PC-9 (cell line): ENCODE measurements at regions not wholly inside any gene's neighbourhood (a gene's known extent, or its start where the extent isn't known, plus 50 kb on each side); places are given as distances from the start of the nearest gene placed in this dataset.

Source experiments
- BruUV-seq: library from RNA; stranded (reverse); fragments of 400-500 nt; replicated peaks from 2 replicates; lab custom pipeline; 2021; lab: Mats Ljungman, UMichigan
- CTCF ChIA-PET: fragments of 300-600 bp; sonication (Branson Sonifier 250); formaldehyde crosslinking; loops from one replicate; lab custom pipeline; 2022; ENCODE audit warnings: antibody characterized with exemption; lab: Charles Lee
- POLR2A ChIA-PET: fragments of 300-600 bp; sonication (Branson Sonifier 250); formaldehyde crosslinking; loops from one replicate; lab custom pipeline; 2022; ENCODE audit warnings: antibody characterized with exemption; ENCODE audit not compliant: unreplicated experiment; lab: Charles Lee
- DNase-seq, 2 experiments: peaks; one replicate each; pipeline versions ENCODE4 v3.0.0 to v3.0.0-alpha.2; 2015 to 2022; ENCODE audit warnings: mixed read lengths in 1 of 2
- H2AFZ ChIP-seq: fragments of 200-600 bp; sonication (generic); 2 replicates; pipeline ENCODE4 v1.8.1; 2017; ENCODE audit warnings: antibody characterized with exemption
- H3F3A ChIP-seq: fragments of 200-600 bp; sonication (generic); 2 replicates; pipeline ENCODE4 v1.8.1; 2017; ENCODE audit warnings: antibody characterized with exemption, mild to moderate bottlenecking, low read depth; ENCODE audit not compliant: insufficient read depth
- H3K27ac ChIP-seq: fragments of 200-600 bp; sonication (generic); 2 replicates; pipeline ENCODE4 v1.6.1; 2016; ENCODE audit warnings: mixed run types
- H3K27me3 ChIP-seq: fragments of 200-600 bp; sonication (generic); 2 replicates; pipeline ENCODE4 v1.6.1; 2016; ENCODE audit warnings: low read depth, mixed run types; ENCODE audit not compliant: insufficient read depth
- H3K36me3 ChIP-seq: fragments of 200-600 bp; sonication (generic); 2 replicates; pipeline ENCODE4 v1.6.1; 2016; ENCODE audit warnings: low read depth, mixed run types
- H3K4me1 ChIP-seq: fragments of 200-600 bp; sonication (generic); replicated peaks from 2 replicates; pipeline ENCODE4 v1.6.1; 2016; ENCODE audit warnings: mixed run types; ENCODE audit not compliant: insufficient read depth
- H3K4me2 ChIP-seq: fragments of 200-600 bp; sonication (generic); 2 replicates; pipeline ENCODE4 v1.6.1; 2017; ENCODE audit warnings: mixed run types
- H3K4me3 ChIP-seq: fragments of 200-600 bp; sonication (generic); 2 replicates; pipeline ENCODE4 v1.6.1; 2016; ENCODE audit warnings: mixed run types
- H3K79me2 ChIP-seq: fragments of 200-600 bp; sonication (generic); 2 replicates; pipeline ENCODE4 v1.6.1; 2017; ENCODE audit warnings: low read depth, mixed run types
- H3K9me2 ChIP-seq: fragments of 200-600 bp; sonication (generic); 2 replicates; pipeline ENCODE4 v1.8.1; 2017; ENCODE audit warnings: mild to moderate bottlenecking; ENCODE audit not compliant: insufficient read depth
- H3K9me3 ChIP-seq: fragments of 200-600 bp; sonication (generic); 2 replicates; pipeline ENCODE4 v1.8.1; 2016; ENCODE audit warnings: low read depth; ENCODE audit not compliant: insufficient read depth
- H4K20me1 ChIP-seq: fragments of 200-600 bp; sonication (generic); 2 replicates; pipeline ENCODE4 v1.8.1; 2017; ENCODE audit not compliant: insufficient read depth
- CTCF ChIP-seq: fragments of 200-600 bp; sonication (generic); conservative IDR thresholded peaks from 2 replicates; pipeline ENCODE4 v1.6.1; 2017; ENCODE audit warnings: mixed run types, antibody characterized with exemption, mild to moderate bottlenecking, moderate library complexity
- EZH2 ChIP-seq: fragments of 200-600 bp; sonication (generic); IDR thresholded peaks from 2 replicates; pipeline ENCODE4 v1.8.0; 2017; ENCODE audit warnings: antibody characterized with exemption, low read depth
- intact Hi-C: fragments of 100-400 bp; cut with micrococcal nuclease; formaldehyde crosslinking; loops from one replicate; pipeline ENCODE4 v1.10.0; 2022; ENCODE audit not compliant: unreplicated experiment

GRCh38 chr15:95457520-95457919 is 873.0 kb upstream of the NR2F2 start:
- no peaks in the 10 kb centered on the region for H3K27me3 ChIP-seq
- CTCF ChIA-PET: no interaction called here
- POLR2A ChIA-PET: no interaction called here
- no peaks in the 10 kb centered on the region for H4K20me1 ChIP-seq
- no peak overlapping the region for H3K27ac ChIP-seq
- no peaks in the 10 kb centered on the region for H3K9me2 ChIP-seq
- H3K9me3 ChIP-seq: no peaks in the 10 kb centered on the region
- no peaks in the 10 kb centered on the region for H3K79me2 ChIP-seq
- no peak overlapping the region for H2AFZ ChIP-seq
- DNase-seq: no peak
- TF ChIP-seq CTCF: no peak
- TF ChIP-seq EZH2: no peak
- no peak overlapping the region for H3K4me3 ChIP-seq
- no peak overlapping the region for H3K4me2 ChIP-seq
- no peaks in the 10 kb centered on the region for H3F3A ChIP-seq
- BruUV-seq: no TSS peak
- intact Hi-C loops: no loop called here
- no peaks in the 10 kb centered on the region; the same call in 1 of the 2 replicates for H3K4me1 ChIP-seq
- H3K36me3 ChIP-seq: no peaks in the 10 kb centered on the region

GRCh38 chr15:95458721-95459120 is 871.8 kb upstream of the NR2F2 start:
- Histone ChIP-seq H3K36me3 (no peaks in the 10 kb centered on the region), H3K79me2 (no peaks in the 10 kb centered on the region), H3K4me3 (no peak overlapping the region), H3K27ac (no peak overlapping the region), H3K9me2 (no peaks in the 10 kb centered on the region), H3K27me3 (no peaks in the 10 kb centered on the region), H2AFZ (no peak overlapping the region), H3K4me2 (no peak overlapping the region), H3K9me3 (no peaks in the 10 kb centered on the region), H3K4me1 (no peaks in the 10 kb centered on the region; the same call in 1 of the 2 replicates), H4K20me1 (no peaks in the 10 kb centered on the region), H3F3A (no peaks in the 10 kb centered on the region)
- no peak for DNase-seq
- POLR2A ChIA-PET: no interaction called here
- BruUV-seq: no TSS peak
- TF ChIP-seq CTCF: no peak
- TF ChIP-seq EZH2: no peak
- CTCF ChIA-PET: no interaction called here
- intact Hi-C loops: no loop called here

GRCh38 chr15:95459273-95459672 is 871.2 kb upstream of the NR2F2 start:
- no peak overlapping the region for H3K4me2 ChIP-seq
- no peaks in the 10 kb centered on the region; the same call in 1 of the 2 replicates for H3K4me1 ChIP-seq
- TF ChIP-seq CTCF: no peak
- TF ChIP-seq EZH2: no peak
- H2AFZ ChIP-seq: no peak overlapping the region; the same call in 1 of the 2 replicates
- BruUV-seq: no TSS peak
- no peaks in the 10 kb centered on the region for H3K36me3 ChIP-seq
- no peaks in the 10 kb centered on the region for H4K20me1 ChIP-seq
- no peak overlapping the region for H3K27ac ChIP-seq
- CTCF ChIA-PET: no interaction called here
- no peaks in the 10 kb centered on the region for H3K9me3 ChIP-seq
- POLR2A ChIA-PET: no interaction called here
- no peaks in the 10 kb centered on the region for H3K27me3 ChIP-seq
- intact Hi-C loops: no loop called here
- no peaks in the 10 kb centered on the region for H3K9me2 ChIP-seq
- no peaks in the 10 kb centered on the region for H3F3A ChIP-seq
- no peak for DNase-seq
- H3K4me3 ChIP-seq: no peak overlapping the region
- no peaks in the 10 kb centered on the region for H3K79me2 ChIP-seq
